ENCODE measurements at regions not wholly inside any gene's neighbourhood (a gene's known extent, or its start where the extent isn't known, plus 50 kb on each side); places are given as distances from the start of the nearest gene placed in this dataset.

- Histone ChIP-seq H3K27ac (no peak overlapping the region), H3K9me3 (ENCODE audit: control insufficient read depth, low read length) (no peaks in the 10 kb centered on the region), H3K4me2 (ENCODE audit: low read length) (no peak overlapping the region), H3K27me3 (ENCODE audit: control insufficient read depth, insufficient read depth, low read length) (no peaks in the 10 kb centered on the region), H2AFZ (no peak overlapping the region), H3K79me2 (peaks cover 2% of the 10 kb centered on the region), H3K9ac (no peak overlapping the region), H3K4me1 (no peaks in the 10 kb centered on the region), H3K4me3 (ENCODE audit: low read depth, low read length) (no peak overlapping the region), H3K36me3 (ENCODE audit: control insufficient read depth, insufficient read depth, low read length) (no peaks in the 10 kb centered on the region)
- TF ChIP-seq CTCF (IDR thresholded peaks at IDR 0.05), result no peak
Observed at GRCh38 chr3:124296406-124296805, 304.5 kb upstream of the ROPN1 start.

- Histone ChIP-seq H3K9ac (no peak overlapping the region), H3K79me2 (peaks cover under 1% of the 10 kb centered on the region), H2AFZ (no peak overlapping the region), H3K4me2 (ENCODE audit: low read length) (no peak overlapping the region), H3K36me3 (ENCODE audit: control insufficient read depth, insufficient read depth, low read length) (no peaks in the 10 kb centered on the region), H3K4me1 (no peaks in the 10 kb centered on the region), H3K27me3 (ENCODE audit: control insufficient read depth, insufficient read depth, low read length) (no peaks in the 10 kb centered on the region), H3K4me3 (ENCODE audit: low read depth, low read length) (no peak overlapping the region), H3K27ac (no peak overlapping the region), H3K9me3 (ENCODE audit: control insufficient read depth, low read length) (no peaks in the 10 kb centered on the region)
- TF ChIP-seq CTCF (IDR thresholded peaks at IDR 0.05), result no peak
Observed at GRCh38 chr3:124297062-124297980, 305.4 kb upstream of the ROPN1 start.

GRCh38 chr3:124298301-124298700 is 306.4 kb upstream of the ROPN1 start:
- no peaks in the 10 kb centered on the region for H3K9me3 ChIP-seq (ENCODE audit: control insufficient read depth, low read length)
- H3K9ac ChIP-seq, result no peak overlapping the region
- no peak for TF ChIP-seq CTCF (IDR thresholded peaks at IDR 0.05)
- no peaks in the 10 kb centered on the region for H3K4me1 ChIP-seq
- no peaks in the 10 kb centered on the region for H3K27me3 ChIP-seq (ENCODE audit: control insufficient read depth, insufficient read depth, low read length)
- H3K4me2 ChIP-seq (ENCODE audit: low read length), result no peak overlapping the region
- H3K27ac ChIP-seq, result no peak overlapping the region
- H3K36me3 ChIP-seq (ENCODE audit: control insufficient read depth, insufficient read depth, low read length), result no peaks in the 10 kb centered on the region
- no peaks in the 10 kb centered on the region for H3K79me2 ChIP-seq
- no peak overlapping the region for H2AFZ ChIP-seq
- no peak overlapping the region for H3K4me3 ChIP-seq (ENCODE audit: low read depth, low read length)

- H3K27me3 ChIP-seq (ENCODE audit: control insufficient read depth, insufficient read depth, low read length), result no peaks in the 10 kb centered on the region
- H2AFZ ChIP-seq, result no peak overlapping the region
- no peak overlapping the region for H3K4me2 ChIP-seq (ENCODE audit: low read length)
- H3K36me3 ChIP-seq (ENCODE audit: control insufficient read depth, insufficient read depth, low read length), result no peaks in the 10 kb centered on the region
- H3K27ac ChIP-seq, result no peak overlapping the region
- no peak overlapping the region for H3K9ac ChIP-seq
- no peaks in the 10 kb centered on the region for H3K4me1 ChIP-seq
- H3K9me3 ChIP-seq (ENCODE audit: control insufficient read depth, low read length), result no peaks in the 10 kb centered on the region
- no peaks in the 10 kb centered on the region for H3K79me2 ChIP-seq
- TF ChIP-seq CTCF (IDR thresholded peaks at IDR 0.05), result no peak
- H3K4me3 ChIP-seq (ENCODE audit: low read depth, low read length), result no peak overlapping the region
Observed at GRCh38 chr3:124298951-124299350, 307.0 kb upstream of the ROPN1 start.

- H3K9ac ChIP-seq, result no peak overlapping the region
- H3K36me3 ChIP-seq (ENCODE audit: control insufficient read depth, insufficient read depth, low read length), result no peaks in the 10 kb centered on the region
- no peak overlapping the region for H3K4me2 ChIP-seq (ENCODE audit: low read length)
- no peaks in the 10 kb centered on the region for H3K27me3 ChIP-seq (ENCODE audit: control insufficient read depth, insufficient read depth, low read length)
- H3K9me3 ChIP-seq (ENCODE audit: control insufficient read depth, low read length), result no peaks in the 10 kb centered on the region
- no peak for TF ChIP-seq CTCF (IDR thresholded peaks at IDR 0.05)
- H3K27ac ChIP-seq, result no peak overlapping the region
- no peaks in the 10 kb centered on the region for H3K79me2 ChIP-seq
- H3K4me1 ChIP-seq, result no peaks in the 10 kb centered on the region
- no peak overlapping the region for H2AFZ ChIP-seq
- no peak overlapping the region for H3K4me3 ChIP-seq (ENCODE audit: low read depth, low read length)
Observed at GRCh38 chr3:124299831-124300230, 307.9 kb upstream of the ROPN1 start.

All from parathyroid adenoma (tissue), 2 donors.